ENCODE measurements at regions not wholly inside any gene's neighbourhood (a gene's known extent, or its start where the extent isn't known, plus 50 kb on each side); places are given as distances from the start of the nearest gene placed in this dataset.
"Not testable (repeated sequence)": the region's sequence is repeated elsewhere in the genome, so short reads cannot be mapped to it uniquely, and the experiment has no call there.

DNA sequence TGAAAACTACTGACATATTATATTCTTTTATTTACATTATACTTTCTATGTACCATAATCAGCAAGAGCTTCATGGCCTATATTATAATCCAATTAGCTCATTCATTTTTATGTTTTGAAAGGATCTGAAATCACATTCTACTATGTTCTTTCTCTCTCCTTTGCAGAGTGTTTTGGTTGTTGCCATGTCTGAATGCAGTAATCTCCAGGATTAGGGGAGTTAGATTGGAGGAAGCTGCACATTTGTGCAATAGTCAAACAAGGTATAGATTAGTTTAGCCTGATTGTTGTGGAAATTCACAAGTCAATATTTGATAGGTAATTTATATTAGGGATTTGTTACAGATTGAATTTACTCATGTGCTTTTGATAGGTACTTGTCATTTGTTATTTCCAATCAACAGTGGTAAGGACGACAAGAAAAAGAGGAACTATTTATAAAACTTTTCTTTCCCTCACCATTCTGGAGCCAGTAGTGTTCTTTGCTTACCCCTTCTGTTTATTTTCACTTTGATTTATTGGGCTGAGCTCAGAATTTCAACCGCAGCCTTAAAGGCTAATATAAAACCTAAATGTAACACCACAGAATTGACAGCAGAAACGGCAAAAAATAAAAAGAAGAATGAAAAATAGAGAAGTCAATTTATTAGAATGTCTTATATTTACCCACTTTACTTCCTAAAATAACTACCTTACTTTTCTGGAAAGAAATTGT is 597.0 kb downstream of the CHSY3 start (continued):
- TF ChIP-seq CTCF (IDR thresholded peaks at IDR 0.05; ENCODE audit: control extremely low read depth in 1 of 3, insufficient read depth in 1 of 3, low read depth in 1 of 3, low read length in 3 of 3): no peak
- TF ChIP-seq SAP30 (IDR thresholded peaks at IDR 0.05; ENCODE audit: insufficient read depth, insufficient replicate concordance, low read length): no peak
- TF ChIP-seq TAF1 (IDR thresholded peaks at IDR 0.05; ENCODE audit: low read depth, low read length): no peak
- TF ChIP-seq CHD1 (IDR thresholded peaks at IDR 0.05; ENCODE audit: low read depth, low read length): no peak
- TF ChIP-seq JUND (IDR thresholded peaks at IDR 0.05; ENCODE audit: low read length): no peak
- TF ChIP-seq SP2 (IDR thresholded peaks at IDR 0.05; ENCODE audit: low read length): no peak

DNA sequence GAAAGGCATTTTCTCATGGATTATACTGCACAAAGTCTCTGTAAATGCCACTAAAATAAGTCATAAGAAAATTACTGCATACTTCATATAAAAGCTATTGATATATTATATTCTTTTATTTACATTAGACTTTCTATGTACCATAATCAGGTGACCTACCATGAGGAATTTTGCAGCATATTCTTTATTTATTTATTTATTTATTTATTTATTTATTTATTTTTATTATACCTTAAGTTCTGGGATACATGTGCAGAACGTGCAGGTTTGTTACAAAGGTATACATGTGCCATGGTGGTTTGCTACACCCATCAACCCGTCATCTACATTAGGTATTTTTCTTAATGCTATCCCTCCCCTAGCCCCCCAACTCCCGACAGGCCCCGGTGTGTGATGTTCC is 596.2 kb downstream of the CHSY3 start:
- H3K18ac ChIP-seq (ENCODE audit: extremely low read depth, low read length); H2BK12ac ChIP-seq (ENCODE audit: low read depth, low read length); H2BK20ac ChIP-seq (ENCODE audit: low read length); H3K14ac ChIP-seq (ENCODE audit: insufficient read length); DNase-seq (ENCODE audit: low read depth in 1 of 2, low spot score in 2 of 2); H2BK5ac ChIP-seq (ENCODE audit: low read depth, low read length); H3K4me1 ChIP-seq (replicated peaks in 1 of 4; ENCODE audit: control insufficient read depth in 3 of 4, insufficient read depth in 4 of 4, low read length in 3 of 4); H2BK120ac ChIP-seq (replicated peaks; ENCODE audit: low read depth, low read length); H3K56ac ChIP-seq (replicated peaks; ENCODE audit: insufficient read length, low read depth, low read length); H3K4me2 ChIP-seq (ENCODE audit: insufficient read depth in 1 of 2, low read depth in 2 of 2, low read length in 2 of 2); H4K91ac ChIP-seq (replicated peaks; ENCODE audit: insufficient read length, low read length); POLR2A ChIA-PET (ENCODE audit: partially characterized antibody); H3K9ac ChIP-seq (replicated peaks in 1 of 4; ENCODE audit: extremely low read depth in 1 of 4, low read depth in 3 of 4, low read length in 3 of 4); H3K23me2 ChIP-seq (ENCODE audit: low read depth, low read length); H3K4me3 ChIP-seq (ENCODE audit: extremely low read depth in 1 of 4, insufficient read depth in 2 of 4, low read depth in 3 of 4, low read length in 4 of 4); H3K27me3 ChIP-seq (replicated peaks in 1 of 4; ENCODE audit: control insufficient read depth in 3 of 4, extremely low read depth in 1 of 4, insufficient read depth in 3 of 4, low read length in 3 of 4); H3K79me1 ChIP-seq (ENCODE audit: low read depth, low read length); H4K5ac ChIP-seq (ENCODE audit: insufficient read length, low read depth, low read length); H4K8ac ChIP-seq (ENCODE audit: extremely low read depth, insufficient read depth, low read length); H3K27ac ChIP-seq (ENCODE audit: low read depth, low read length); CTCF ChIA-PET (ENCODE audit: partially characterized antibody); H3K36me3 ChIP-seq (ENCODE audit: control insufficient read depth in 2 of 4, insufficient read depth in 4 of 4, low read length in 3 of 4); H2BK15ac ChIP-seq (ENCODE audit: low read length); H2AK5ac ChIP-seq (ENCODE audit: low read depth, low read length); H4K20me1 ChIP-seq (replicated peaks in 1 of 2; ENCODE audit: control insufficient read depth in 1 of 2, insufficient read depth in 2 of 2, low read length in 2 of 2); H3K9me3 ChIP-seq (ENCODE audit: insufficient read depth in 2 of 2, low read depth in 1 of 2, low read length in 1 of 2); FAIRE-seq; H2AFZ ChIP-seq (ENCODE audit: low read length); H3K4ac ChIP-seq (replicated peaks; ENCODE audit: insufficient read length, low read depth, low read length); H3K79me2 ChIP-seq (ENCODE audit: control insufficient read depth in 1 of 2, insufficient read depth in 2 of 2, low read length in 2 of 2); H3K23ac ChIP-seq (ENCODE audit: insufficient read length): not testable (repeated sequence)
- WGBS, 2 experiments (ENCODE audit: extremely low coverage in 1 of 2, insufficient coverage in 1 of 2, insufficient read length in 1 of 2, insufficient replicate concordance in 2 of 2, low coverage in 1 of 2, low lambda C conversion rate in 2 of 2, missing lambda C conversion rate in 1 of 2): 93% methylated on average over 4 of the region's 4 CpGs; no CpG with 5 or more reads in 1 of the 2 experiments

Data from H1 (cell line).